Left ventricle myocardium superior (tissue), 1 donor: ENCODE measurements at regions not wholly inside any gene's neighbourhood (a gene's known extent, or its start where the extent isn't known, plus 50 kb on each side); places are given as distances from the start of the nearest gene placed in this dataset.
A peak's percentile ranks its signal among the peaks of the same experiment; 100 is the strongest.

ENCODE experiments used
- ATAC-seq: fragments of 200-7000 bp; cut with Tn5 transposase; one replicate; pipeline ENCODE4 v1.9.1; 2020; ENCODE audit warnings: mild to moderate bottlenecking, moderate library complexity
- DNase-seq: peaks from one replicate; pipeline ENCODE4 v3.0.0-alpha.2; 2020
- intact Hi-C: fragments of 100-400 bp; cut with micrococcal nuclease; formaldehyde crosslinking; loops from one replicate; pipeline ENCODE4 v1.11.0; 2022
- donor health status: DM: no; HTN: yes; CAD: no; lungs with severe emphysema.

DNA sequence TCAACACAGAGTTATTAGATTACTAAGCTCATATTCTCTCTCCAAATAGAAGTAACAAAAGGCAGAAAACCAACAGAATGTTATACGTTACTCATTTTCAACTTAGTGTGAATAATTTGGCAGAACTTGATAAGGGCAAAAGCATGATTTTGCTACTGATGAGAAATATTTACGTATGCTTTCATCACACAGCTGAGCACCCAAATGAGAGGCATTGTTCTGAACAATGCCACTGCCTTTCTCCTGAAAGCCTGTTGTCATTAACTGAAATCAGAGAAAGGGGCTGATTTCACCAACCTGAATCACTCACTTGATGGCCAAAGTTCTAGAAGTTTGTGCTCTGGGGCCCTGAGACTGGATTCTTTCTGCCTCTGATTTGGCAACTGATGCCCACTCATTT, 367.5 kb upstream of the PTGER4 start:
- no peak for ATAC-seq
- DNase-seq, result no peak
- intact Hi-C loops, result no loop called here

DNA sequence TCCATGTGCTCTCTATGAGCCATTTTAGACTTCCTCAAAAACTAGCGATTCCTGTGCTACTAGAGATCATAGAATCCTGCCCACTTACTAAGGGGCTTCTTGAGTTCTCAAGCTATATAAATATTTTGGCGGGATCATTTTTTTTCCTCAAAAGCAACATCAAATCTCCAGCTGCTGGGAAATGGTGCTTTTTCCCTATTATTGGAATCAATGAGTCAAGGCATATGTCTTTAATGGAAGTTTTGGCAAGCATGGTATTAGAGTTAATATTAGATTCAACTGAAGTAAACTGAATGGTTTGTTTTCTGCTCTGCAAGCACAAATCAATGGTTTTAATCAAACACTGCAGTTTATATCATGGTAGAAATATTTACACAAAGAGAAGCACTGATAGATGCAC, 369.9 kb upstream of the PTGER4 start:
- intact Hi-C loops, result no loop called here
- DNase-seq (no peak), ATAC-seq (no peak)

DNA sequence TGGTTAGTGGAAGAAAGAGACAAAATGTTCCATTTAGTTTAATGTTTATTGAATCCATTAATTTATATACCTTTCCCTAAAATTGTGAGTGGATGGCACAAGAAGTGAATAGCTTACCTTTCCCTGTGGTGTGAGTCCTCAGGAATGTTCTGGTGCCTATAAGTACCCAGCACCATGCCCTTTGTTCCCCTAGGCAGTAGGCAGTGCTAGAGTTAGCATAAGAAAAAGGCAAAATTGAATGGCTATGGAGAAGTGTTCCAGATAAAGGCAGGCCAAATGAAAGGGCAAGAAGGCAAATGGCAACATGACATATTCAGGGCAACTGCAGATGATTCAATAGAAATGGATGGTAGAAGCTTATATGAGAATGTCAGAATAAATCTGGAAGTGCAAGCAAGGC, 370.8 kb upstream of the PTGER4 start:
- no peak for ATAC-seq
- intact Hi-C loops, result no loop called here
- DNase-seq, result no peak

DNA sequence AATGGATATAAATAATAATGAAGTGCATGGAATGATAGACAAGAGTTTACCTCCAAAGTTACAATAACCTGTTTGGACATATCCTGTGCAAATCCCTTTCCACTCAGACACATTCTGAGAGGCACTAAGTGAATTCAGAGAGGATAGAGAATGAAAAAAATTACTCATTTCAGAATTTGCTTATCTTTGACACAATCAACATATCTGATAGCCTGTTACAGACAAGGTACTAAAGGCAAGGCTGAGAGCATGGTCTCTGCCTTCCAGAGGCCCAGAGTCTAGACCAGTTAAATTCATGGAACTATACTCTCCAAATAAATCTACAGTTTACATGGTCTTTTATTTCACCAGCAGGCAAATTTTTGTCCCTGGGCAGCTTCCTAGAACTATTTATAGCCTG, 371.8 kb upstream of the PTGER4 start:
- intact Hi-C loops, result no loop called here
- ATAC-seq (no peak), DNase-seq (no peak)

DNA sequence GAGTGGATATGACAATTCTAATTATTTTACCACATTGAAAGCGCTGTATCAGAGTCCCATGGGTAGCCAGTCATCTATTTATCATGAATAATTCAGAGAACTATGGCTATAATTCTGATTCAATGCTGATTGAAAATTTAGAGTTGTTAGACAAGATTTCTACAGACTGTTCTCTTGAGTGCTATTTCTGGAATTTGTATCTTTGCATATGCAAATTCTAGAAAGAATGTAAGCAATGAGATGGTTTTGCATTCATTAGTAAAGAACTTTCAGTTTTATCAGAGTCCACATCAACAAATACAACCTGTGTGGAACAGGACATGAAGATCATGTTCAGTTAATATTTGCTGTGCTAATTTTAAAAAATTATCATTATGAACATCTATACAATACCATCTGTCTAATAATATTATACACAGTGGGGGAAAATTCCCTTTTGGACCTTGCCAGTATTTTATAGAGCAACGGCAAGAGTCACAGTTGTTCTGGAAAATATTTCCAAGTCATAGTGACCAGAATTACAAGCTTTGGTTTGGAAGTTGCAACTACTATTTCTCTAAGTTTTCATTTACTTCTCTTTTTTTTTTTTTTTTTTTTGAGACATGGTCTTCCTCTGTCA, 372.7 kb upstream of the PTGER4 start:
- ATAC-seq (no peak), DNase-seq (no peak)
- intact Hi-C loops, result no loop called here

DNA sequence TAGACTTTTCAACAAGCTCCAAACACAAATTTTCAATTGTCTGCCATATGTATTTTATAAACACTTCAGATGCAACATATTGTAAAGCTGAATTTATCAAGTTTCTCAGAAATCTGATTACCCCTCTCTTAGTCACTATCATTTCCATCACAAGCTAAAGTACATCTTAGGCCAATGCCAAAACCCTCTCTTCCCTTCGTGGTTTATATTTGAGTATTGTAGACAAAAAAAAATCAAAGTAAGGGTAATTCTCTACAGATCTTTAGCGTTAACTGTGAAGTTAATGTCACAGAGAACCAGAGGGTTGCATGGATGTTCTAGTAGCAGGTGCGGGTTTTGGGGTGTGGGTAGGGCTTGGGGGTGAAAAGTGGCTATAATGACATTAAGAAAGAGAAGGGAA, 387.7 kb upstream of the PTGER4 start:
- intact Hi-C loops, result no loop called here
- ATAC-seq (no peak), DNase-seq (no peak)

DNA sequence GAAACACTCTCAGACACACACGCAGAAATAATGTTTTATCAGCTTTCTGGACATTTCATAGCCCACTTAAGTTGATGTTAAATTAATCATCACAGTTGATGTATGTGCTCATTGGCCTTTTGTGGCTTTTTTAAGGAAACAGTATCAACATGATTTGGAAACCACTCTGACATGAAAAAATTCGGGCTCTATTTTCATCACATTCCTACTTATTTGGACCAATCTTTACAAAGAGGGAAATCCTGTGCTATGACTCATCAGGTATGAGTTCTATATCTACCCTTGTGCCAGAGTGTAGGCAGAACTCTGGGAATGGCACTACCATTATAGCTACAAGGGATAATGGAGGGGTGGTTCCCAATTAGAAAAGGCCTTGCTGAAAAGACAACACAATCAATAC, 388.4 kb upstream of the PTGER4 start:
- ATAC-seq (no peak), DNase-seq (no peak)
- intact Hi-C loops, result no loop called here

DNA sequence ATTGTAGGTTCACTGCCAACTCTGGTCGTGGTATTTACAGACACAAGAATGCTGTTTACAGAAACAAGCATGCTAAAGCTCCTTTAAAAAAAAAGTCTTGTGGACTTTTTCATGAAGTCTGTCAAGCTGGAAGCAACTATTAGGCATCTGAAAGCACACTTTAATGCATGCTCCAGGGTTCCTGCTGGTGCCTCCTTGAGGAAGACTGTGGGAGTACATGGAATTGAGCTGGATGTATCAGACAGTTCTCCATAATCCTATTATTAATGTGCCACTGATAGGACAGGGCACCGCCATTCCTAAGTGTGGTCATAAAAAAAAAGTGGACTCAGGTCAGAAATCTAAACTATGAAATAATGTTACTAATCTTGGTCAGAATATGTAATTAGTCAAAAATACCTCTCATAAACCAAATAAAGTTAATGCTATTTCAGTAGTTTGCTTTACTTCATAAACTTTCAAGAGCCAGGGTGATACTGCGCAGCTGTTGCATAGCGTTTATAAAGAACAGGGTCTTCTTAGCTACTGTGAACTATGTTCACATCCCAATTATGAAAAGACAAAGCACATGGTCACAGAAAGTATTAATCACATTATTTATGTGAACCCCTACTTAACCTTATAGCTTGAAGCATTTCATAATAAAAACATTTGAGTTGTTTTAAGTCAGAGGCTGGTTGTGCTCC, 390.8 kb upstream of the PTGER4 start:
- no peak for DNase-seq
- intact Hi-C loops, result no loop called here
- no peak for ATAC-seq

DNA sequence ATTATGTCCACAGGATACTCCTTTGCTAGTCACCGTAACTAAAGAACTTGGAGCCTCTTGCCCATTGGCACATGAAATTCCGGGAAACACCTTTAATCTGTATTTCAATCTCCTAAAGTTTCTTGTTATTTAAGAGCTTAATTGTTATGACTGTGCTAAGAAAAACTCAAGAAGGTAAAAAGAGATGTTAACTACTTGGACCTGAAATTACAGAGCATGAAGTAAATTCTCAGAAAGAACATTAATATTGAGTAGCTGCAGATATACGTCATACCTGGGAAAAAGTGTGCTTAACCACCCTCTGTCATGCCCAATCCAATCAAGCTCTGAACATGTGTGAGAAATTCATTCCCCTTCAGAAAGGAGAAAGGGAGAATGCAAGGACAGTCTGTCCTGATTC, 394.9 kb upstream of the PTGER4 start:
- no peak for ATAC-seq
- intact Hi-C loops, result no loop called here

DNA sequence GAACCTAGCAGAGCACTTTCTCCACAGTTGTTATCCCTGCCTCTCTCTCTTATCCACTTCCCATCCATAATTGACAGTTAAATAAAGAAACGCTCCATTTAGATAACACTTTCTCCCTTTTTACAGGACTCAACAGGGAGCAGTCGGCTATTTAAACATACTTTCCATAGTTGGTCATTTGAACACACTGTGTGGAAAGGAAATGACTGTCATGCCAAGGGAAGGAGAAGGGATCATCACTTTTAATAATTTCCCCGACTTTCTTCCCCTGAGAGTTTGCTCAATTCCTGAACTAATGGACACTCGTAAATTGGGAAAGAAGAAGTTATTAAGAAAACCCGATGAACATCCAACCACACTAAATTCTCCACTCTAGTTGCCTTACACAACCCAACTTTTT, 400.8 kb upstream of the PTGER4 start:
- intact Hi-C loops, result no loop called here
- ATAC-seq (no peak), DNase-seq (no peak)

More for the DNA sequence above, 394.9 kb upstream of the PTGER4 start:
- DNase-seq, result no peak

DNA sequence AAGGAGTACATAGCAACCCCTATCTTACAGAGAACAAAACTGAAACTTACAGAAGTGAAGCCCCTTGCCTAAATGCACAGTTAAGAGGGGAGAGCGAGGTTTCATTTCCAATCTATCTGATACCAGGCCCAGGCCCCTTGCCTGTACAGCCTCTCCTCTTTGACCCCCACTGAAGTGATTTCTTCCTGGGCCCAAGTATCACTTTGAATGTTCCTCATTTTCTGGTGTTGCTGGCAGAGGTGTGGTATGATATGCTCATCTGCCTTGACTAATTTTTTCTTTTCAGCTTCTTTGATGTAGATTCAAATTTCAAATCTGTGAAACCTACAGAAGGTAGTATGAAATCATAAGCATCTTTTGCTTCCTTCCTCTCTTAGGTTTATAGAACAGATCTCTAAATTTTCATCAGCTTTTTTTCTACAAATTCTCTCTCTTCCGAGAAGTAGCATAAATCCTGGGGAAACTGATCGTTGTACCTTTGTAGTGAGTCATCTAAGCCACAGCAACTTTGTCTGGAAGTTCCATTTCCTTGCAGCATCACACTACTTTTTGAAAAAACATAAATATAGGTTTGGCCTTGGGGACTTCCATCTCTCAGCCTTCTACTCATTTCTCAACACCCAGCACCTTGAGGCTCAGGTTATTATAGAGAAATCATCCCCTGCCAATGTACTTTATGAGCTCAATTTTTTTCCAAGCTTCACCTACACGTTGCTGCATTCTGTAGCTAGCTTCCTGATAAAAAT, 402.4 kb upstream of the PTGER4 start:
- no peak for DNase-seq
- intact Hi-C loops, result no loop called here
- no peak for ATAC-seq

DNA sequence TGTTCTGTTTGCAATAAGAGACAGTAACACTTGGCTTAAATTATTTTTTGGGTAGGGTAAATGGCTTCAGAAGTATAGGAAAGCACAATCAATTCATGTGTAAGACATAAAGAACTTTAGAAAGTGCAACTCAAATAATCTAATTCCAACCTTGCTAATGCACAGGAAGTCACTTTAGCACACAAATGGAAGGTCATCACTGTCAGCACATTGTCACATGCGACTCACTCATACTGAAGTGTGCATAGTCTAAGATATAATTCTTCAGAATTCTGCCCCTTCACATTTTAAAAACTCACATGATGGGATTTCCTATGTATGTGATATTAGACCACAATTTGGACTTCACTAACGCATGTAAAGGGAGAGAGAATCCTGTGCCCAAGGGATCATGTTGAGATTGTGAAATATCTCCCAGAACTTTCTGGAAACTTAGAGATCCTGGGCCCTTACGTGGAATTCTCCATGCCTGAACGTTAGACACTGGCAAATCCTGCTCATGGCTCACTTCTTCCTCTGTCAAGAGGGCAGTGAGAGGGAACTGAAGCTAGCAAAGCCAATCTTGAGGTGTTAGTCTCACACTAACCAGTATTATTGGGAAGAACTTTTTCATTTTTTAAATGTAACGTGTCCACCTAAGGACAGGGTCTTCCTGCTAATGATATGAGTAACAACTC, 403.2 kb upstream of the PTGER4 start:
- intact Hi-C loops, result no loop called here
- DNase-seq (no peak), ATAC-seq (no peak)

DNA sequence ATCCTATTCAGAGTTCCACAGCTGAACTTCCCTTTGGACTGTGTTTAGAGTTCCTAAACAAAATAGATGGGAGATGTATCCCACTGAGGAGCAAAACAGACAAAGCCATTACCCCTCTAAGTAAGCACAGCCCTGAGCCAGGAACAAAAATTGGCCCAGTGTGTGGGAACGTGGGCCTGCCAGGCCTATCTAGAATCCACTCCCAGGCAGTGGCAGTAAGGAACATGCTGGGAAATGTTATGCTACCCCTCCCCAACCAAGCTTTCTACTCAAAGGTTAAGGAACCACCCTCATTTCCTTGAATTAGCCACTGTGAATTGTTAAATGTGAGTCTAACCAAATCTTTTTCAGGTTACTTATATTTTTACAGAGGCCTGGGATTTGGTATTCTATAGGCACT, 405.1 kb upstream of the PTGER4 start:
- ATAC-seq (no peak), DNase-seq (no peak)
- intact Hi-C loops, result no loop called here

DNA sequence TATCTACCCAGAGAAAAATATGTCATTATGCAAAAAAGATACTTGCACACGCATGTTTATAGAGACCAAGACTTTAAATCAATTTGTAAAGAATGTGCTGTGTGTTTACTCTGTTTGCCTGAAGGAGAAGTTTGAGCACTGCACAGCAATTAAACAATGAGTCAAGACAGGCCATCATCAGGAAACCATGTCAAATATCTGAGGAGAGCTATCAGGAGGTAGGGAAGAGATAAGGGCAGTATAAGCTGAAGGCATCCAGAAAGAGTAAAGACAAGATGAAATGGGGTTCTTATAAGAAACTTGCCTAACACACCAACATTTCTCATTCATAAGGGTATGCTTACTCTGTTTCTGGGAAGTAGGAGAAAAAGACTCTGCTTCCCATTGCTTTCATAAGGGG, 405.8 kb upstream of the PTGER4 start:
- ATAC-seq (no peak), DNase-seq (no peak)
- intact Hi-C loops, result no loop called here

DNA sequence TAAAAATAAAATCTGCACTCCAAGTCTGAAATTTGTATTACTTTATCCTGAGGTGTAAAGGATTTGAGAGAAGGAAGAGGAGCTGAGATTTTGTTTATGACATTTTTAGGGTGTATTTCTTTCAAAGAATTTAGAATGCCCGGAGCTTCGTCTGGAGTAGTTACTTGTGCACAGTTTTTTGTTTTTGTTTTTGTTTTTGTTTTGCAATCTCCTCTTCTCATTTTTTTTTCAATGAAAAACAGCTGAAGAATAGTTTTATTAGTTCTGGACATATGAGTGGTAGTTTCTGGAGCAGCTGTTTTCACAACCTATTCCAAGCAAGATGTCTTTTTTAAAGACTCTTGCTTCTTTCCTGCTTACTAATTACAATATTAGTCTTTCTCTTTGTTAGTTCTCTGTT, 408.2 kb upstream of the PTGER4 start:
- intact Hi-C loops, result no loop called here
- no peak for ATAC-seq
- no peak for DNase-seq

DNA sequence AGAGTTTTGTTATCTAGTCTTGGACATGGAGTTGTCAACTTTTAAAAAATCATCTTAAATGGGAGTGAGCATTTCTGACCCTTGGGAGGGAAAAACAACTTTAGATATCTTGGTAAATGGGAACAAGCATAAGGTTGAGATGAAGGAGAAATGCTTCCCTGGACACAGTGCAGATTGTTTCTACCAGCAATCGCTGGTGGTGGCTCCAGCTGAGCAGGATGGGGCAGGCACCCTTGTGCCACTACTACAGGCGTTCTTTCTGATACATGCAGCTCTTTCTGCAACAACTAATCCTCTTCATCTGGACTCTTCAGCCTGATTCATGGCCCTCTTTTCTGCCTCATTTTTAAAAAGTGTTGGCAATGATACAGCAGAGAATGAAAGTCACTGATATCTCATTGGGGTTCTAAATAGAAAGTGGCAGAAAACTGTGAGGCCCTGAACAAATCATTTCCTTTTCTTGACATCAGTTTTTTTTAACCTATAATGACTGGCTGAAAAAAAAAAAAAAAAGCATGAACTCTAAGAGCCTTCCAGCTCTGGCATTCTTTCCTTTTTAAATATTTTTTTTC, 409.4 kb upstream of the PTGER4 start:
- DNase-seq (no peak), ATAC-seq (no peak)
- intact Hi-C loops, result no loop called here

DNA sequence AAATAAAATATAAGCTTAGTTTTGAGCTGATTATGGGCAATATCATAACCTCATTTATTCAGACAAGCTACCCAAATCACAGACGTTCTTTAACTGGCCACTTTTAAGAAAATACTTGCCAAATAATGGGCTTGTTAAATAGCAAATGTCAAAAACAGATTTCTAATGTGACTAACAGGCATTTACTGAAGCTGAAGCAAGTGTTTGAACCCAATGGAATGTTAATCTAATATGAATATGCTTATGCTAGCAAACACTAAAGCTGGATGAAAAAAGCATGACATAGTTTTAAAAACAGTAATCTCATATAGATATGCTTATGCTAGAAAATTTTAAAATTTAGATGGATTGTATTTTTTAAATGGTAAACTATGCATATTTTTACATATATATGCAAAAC, 411.6 kb upstream of the PTGER4 start:
- intact Hi-C loops, result no loop called here
- ATAC-seq, result no peak
- DNase-seq, result no peak

DNA sequence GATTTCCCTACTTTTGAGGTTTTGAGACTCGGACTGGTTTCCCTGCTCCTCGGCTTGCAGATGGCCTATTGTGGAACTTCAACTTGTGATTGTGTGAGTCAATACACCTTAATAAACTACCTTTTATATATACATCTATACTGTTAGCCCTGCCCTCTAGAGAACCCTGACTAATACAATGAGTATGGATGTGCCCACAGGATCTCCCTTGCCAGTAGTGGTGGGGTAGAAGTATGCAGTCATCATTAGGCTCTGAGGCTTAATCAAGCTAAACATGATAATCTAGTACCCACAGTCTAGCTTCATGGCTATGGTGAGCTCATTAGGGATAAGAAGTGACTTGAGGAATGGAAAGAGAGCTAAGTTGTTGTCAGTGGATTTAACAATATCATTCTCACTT, 412.8 kb upstream of the PTGER4 start:
- intact Hi-C loops, result no loop called here
- ATAC-seq, result no peak

DNA sequence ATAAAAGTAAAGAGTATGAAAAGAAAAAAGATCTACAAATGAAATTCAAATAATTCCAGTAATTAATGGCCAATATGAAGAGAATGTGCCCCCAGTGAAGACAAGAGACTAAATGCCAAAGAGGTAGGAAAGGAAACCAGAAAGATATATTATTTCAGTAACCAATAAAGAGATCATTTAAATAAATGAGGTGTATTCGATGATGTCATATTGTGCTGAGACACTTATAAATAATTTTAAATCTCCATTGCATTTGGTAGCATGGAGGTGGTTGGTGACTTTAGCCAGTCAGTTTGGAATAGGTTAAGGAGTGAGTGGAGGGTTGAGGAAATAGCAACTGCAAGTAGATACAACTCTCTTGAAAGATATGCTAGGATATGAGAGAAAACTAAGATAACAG, 417.7 kb upstream of the PTGER4 start:
- DNase-seq, result no peak
- intact Hi-C loops, result no loop called here
- ATAC-seq, result no peak

More for the DNA sequence above, 412.8 kb upstream of the PTGER4 start:
- no peak for DNase-seq

DNA sequence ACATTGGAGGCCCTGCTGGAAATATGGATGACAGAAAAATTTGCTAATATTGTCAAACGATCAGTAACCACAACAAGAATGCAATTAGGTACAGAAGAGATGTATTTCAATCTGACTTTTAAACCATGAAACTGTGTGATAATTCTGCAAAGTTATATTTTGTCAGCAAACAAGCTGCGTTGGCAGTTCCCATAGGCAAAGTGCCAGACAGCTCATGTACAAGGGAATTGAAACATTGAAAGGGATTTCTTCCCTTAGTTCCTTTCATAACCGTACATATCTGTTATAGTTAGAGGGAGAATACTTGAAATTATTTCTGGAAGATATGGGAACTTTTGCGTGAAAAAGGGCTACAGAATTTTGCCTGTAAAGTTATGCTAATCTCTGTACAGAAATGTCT, 419.4 kb upstream of the PTGER4 start:
- intact Hi-C loops, result no loop called here
- ATAC-seq (no peak), DNase-seq (peak; percentile 44)
